ENCODE measurements at regions not wholly inside any gene's neighbourhood (a gene's known extent, or its start where the extent isn't known, plus 50 kb on each side); places are given as distances from the start of the nearest gene placed in this dataset.

GRCh38 chr6:139920027-139920775 lies 545.8 kb upstream of the CITED2 start:
- DNase-seq (ENCODE audit: low spot score), result no peak

- DNase-seq (ENCODE audit: low spot score), result no peak
Measured at GRCh38 chr6:139919107-139920026, 544.9 kb upstream of the CITED2 start.

DNA sequence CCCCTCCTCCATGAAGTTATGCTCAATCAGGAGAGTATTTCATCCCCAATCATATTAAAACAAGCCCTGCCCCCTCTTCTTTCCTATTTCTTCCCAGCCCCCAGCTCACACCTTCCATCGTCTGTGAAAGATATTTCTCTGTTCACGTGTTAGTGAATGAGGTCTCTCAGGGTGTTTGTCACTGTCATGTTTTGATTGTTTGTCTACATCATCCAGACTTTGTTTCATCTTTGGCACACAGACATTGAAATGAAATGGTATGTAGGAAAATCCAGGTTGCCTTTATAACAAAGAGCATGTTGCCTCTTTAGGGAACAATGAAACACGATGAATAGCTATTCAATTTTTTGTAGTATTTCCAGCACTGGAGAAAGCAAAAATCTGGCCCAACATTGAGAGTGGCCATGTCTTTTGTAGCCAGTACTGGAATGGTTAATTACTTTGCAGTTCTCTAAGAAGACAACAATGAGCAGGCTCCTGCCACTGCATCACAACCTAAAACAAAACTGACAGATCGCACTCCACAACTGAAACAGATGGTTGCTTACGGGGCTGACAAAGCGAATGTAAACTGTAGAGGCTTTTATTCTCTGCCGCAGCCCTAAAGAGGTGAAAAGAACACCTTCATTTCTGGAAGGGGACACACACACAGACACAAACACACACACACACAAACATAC lies 543.6 kb upstream of the CITED2 start:
- no peak for DNase-seq (ENCODE audit: low spot score)

DNA sequence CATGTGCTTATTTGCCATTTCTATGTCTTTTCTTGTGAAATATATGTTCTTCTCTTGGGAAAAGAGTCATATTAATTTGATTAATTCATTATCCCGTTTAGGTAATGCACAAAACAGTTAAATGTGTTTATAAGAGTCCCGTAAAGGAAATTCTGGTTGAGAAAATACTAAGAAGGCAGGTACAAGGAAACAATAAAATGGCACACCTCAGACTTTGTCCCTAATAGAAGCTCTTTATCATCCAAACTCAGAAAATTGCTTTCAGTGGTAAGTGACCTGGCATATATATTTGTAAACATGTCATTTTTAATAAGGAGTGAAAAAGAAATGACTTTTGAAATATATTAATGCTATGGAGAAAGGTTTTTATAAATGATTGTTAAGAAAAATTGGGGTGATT lies 540.5 kb upstream of the CITED2 start:
- DNase-seq (ENCODE audit: low spot score), result no peak

- DNase-seq (ENCODE audit: low spot score), result no peak
Measured at GRCh38 chr6:139912735-139913400, 538.4 kb upstream of the CITED2 start.

GRCh38 chr6:139909992-139910391 lies 535.5 kb upstream of the CITED2 start:
- no peak for DNase-seq (ENCODE audit: low spot score)

DNA sequence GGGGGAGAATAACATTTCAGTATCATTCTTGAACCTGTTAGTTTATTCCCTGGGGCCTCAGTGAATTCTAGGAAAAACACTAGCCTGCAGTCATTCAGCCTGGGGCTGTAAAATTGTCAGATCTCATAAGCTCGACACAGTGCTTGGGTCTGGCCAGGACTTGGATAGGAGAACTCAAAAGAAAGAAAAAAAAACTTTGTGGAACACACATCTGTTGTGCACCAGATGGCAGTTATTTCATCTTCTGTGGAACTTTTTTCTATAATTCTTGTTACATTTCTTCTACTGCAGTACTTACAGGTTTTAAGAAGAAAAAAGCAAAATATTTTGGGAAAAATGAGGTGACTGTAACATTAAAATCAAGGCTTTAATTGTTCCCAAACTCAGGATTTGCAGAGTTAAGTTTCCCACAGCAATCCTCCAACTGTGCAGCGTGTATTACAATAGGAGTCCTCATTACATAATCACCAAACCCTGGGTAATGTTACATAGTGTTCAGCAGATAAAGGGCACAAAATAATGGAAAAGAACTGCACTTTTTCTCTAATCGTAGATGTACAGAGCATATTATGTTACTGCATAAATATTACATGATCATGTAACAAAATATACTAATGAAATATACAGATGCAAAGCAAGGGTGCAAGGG lies 531.1 kb upstream of the CITED2 start:
- DNase-seq (ENCODE audit: low spot score), result no peak

DNA sequence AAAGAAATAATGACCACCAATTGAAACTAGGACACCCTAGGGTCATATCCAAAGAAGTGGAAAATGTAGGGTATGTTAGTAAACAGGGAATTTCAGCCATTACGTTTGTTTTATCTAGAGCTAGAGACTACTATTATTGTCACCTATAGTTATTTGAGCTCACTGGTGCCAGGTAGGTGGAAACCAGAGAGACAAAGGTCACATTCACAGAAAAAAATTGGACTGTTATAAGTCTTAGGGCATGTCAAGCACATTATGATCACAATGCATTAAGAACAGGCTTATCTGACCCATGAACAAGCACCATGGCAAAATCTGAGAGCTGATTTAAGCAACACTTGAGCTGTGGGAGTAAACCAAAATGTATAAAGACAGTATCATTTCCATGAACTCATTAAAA lies 530.1 kb upstream of the CITED2 start:
- no peak for DNase-seq (ENCODE audit: low spot score)

- no peak for DNase-seq (ENCODE audit: low spot score)
Measured at GRCh38 chr6:139904158-139904533, 529.7 kb upstream of the CITED2 start.

DNA sequence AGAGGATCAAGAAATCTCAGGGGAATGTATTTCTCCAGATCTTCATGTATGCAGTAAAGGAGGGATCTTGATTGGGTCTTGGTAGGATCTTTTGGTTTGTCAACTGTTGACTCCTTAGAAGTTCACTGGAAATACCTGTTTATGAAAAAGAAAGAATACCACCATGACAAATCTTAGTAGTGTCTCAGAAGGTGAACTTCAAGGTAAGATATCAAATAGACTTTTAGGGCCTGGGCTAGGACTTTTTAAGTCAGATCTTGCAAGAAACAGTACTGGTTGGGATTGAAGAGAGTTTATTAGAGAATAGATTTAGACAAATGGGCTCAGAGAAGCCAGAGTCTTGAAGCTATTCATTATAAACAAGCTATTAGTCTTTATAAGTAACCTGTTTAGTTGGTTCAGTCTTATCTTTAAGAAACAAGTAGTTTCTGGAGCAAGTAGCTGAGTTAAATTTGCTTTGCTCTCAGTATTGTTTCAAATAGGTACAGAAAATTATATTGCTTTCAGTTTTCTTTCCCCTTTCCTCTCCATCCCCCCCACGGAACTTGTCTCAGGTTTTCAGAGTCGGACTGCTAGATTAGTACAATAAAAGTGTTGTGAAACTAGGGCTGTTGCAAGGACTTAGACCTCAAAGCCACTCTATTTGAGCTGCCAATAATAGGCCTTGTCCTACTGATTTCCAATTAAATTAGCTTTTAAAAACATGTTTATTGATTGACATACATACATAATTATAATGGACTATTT lies 529.1 kb upstream of the CITED2 start:
- no peak for DNase-seq (ENCODE audit: low spot score)

DNA sequence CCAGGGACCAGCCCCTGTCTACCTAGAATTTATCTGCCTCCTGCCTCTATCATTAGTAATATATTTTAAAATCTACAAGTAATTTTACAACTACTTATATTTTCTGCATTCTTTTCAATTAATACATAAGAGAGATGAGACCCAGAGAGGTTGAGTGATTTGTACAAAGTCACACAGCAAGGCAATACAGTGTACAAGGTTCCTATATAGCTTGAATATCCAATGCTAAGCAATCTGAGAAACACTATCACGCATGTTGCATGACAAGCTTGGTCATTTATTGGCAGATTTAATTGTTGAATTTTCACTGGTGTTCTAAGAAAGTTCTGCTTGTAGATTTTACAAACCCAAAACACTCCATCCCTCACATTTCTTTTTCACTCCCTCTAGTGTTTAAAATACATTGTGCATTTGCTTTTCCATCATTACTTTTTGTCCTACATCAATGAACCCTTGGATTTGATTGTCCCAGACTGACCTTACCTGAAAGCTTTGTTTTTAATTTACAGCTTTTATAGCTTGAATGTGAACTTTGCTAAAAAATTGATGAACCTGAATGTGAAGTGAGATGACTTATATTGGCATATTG lies 520.9 kb upstream of the CITED2 start:
- DNase-seq (ENCODE audit: low spot score), result no peak

DNA sequence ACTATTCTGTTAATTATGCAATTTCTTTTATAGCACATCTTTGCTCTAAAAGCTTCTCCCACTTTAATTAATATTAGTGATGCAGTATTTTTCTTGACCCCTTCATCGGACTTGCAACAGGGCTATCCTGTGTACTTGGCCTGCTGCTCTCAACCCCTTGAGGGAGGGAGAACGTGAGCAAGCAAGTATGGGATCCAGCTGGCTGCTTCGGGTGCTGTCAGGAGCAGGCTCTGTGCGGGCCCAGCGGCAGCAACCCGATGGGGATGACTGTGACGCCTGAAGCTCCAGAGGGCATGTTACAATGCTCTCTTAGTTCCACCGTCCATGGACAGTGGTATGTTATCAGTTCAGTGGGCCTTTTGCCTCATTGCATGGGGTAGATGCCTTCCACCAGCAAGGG lies 519.8 kb upstream of the CITED2 start:
- DNase-seq (ENCODE audit: low spot score), result no peak

DNA sequence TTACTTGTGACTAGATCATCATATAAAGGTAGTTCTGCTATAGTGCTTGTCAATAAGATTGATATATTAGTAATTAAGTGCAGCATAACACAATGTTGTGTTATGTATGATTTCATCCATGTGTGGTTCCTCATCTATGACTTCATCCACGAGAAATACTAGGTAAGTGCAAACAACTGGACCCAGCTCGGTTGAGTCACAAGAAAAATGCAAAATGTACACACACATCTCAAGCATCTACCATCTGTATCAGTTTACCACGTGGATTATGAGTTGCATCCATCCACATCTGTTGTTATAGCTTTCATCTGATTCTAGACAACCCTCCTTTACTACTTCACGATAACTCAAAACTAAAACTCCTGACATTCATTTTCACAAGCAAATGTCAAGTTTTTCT lies 517.0 kb upstream of the CITED2 start:
- no peak for DNase-seq (ENCODE audit: low spot score)

- no peak for DNase-seq (ENCODE audit: low spot score)
Measured at GRCh38 chr6:139888681-139889122, 514.3 kb upstream of the CITED2 start.

- no peak for DNase-seq (ENCODE audit: low spot score)
Measured at GRCh38 chr6:139887275-139887674, 512.8 kb upstream of the CITED2 start.

DNA sequence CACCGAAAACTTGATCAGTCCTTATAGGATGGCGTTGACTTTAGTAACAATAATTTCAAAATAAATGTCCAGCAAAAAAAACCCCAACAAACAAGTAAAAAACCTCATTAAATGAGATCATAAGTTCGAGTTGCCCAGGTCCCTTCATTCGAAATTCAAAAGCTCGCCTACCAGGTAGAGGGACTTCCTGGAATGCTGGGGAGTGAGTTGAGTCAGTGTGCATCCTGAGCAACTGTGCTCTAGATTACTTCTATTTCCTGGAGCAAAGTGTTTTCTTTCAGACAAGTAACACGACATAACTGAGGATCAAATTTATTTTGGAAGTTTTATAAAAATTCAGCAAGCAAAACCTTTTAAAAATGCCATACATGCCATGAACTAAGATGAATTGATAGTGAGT lies 511.9 kb upstream of the CITED2 start:
- no peak for DNase-seq (ENCODE audit: low spot score)

GRCh38 chr6:139885909-139886308 lies 511.5 kb upstream of the CITED2 start:
- no peak for DNase-seq (ENCODE audit: low spot score)

GRCh38 chr6:139883776-139884175 lies 509.3 kb upstream of the CITED2 start:
- no peak for DNase-seq (ENCODE audit: low spot score)

- DNase-seq (ENCODE audit: low spot score), result no peak
Measured at GRCh38 chr6:139882977-139883728, 508.7 kb upstream of the CITED2 start.

DNA sequence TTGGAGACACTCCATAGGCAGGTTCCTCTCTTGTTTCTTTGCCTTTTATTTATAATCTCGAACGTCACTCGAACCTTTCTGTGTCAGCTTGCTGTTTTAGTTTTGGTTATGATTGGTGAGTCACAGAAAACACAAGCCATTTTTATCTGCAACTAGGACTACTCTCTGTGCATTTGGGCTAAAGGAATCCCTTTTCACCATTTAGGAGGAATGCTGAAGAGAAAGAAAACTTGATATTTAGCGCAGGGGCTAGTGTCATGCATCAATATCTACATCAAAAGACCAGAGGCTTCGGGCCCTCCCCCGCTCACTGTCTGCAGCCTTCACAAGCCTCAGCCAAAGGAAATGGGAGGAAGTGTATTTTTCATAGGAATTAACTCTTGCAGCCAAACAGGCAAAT lies 507.8 kb upstream of the CITED2 start:
- DNase-seq (ENCODE audit: low spot score), result no peak
